Nephron (organoid): ENCODE measurements at regions not wholly inside any gene's neighbourhood (a gene's known extent, or its start where the extent isn't known, plus 50 kb on each side); places are given as distances from the start of the nearest gene placed in this dataset.
"Not testable (repeated sequence)": the region's sequence is repeated elsewhere in the genome, so short reads cannot be mapped to it uniquely, and the experiment has no call there.

Source experiments
- H3K27ac Mint-ChIP-seq, 3 experiments: 2 replicates each; pipeline ENCODE4 v1.8.0; 2020; ENCODE audit warnings: mixed read lengths in 3 of 3, mild to moderate bottlenecking in 2 of 3, moderate library complexity in 1 of 3
- H3K27me3 Mint-ChIP-seq: 2 replicates; pipeline ENCODE4 v1.8.0; 2021; ENCODE audit warnings: low read depth, mild to moderate bottlenecking, moderate library complexity, mixed read lengths
- H3K36me3 Mint-ChIP-seq: 2 replicates; pipeline ENCODE4 v1.8.0; 2020; ENCODE audit warnings: low read depth, mixed read lengths
- H3K4me1 Mint-ChIP-seq: 2 replicates; pipeline ENCODE4 v1.8.0; 2020; ENCODE audit warnings: mixed read lengths
- H3K4me3 Mint-ChIP-seq, 3 experiments: 2 replicates each; pipeline ENCODE4 v1.8.0; 2020; ENCODE audit warnings: mild to moderate bottlenecking in 3 of 3, mixed read lengths in 3 of 3, moderate library complexity in 2 of 3
- H3K9me3 Mint-ChIP-seq: 2 replicates; pipeline ENCODE4 v1.8.0; 2020; ENCODE audit warnings: mixed read lengths
- CTCF ChIP-seq, 3 experiments: fragments of 200-600 bp; sonication (generic); IDR thresholded peaks; one replicate each; pipeline ENCODE4 v1.5.0; 2021; ENCODE audit warnings: antibody characterized with exemption in 3 of 3; ENCODE audit not compliant: unreplicated experiment in 3 of 3

- H3K4me1 Mint-ChIP-seq: peaks cover 43% of the 10 kb centered on the region
- H3K36me3 Mint-ChIP-seq: peaks cover 6% of the 10 kb centered on the region
- no peak overlapping the region for H3K27ac Mint-ChIP-seq
- H3K4me3 Mint-ChIP-seq: no peak overlapping the region
- H3K9me3 Mint-ChIP-seq: peaks cover 23% of the 10 kb centered on the region
- H3K27me3 Mint-ChIP-seq: peaks cover 33% of the 10 kb centered on the region
- TF ChIP-seq CTCF (IDR thresholded peaks at IDR 0.05; ENCODE audit: unreplicated experiment in 3 of 3): no peak
Observed at GRCh38 chr15:69701198-69701597, 248.6 kb downstream of the RPLP1 start.

- TF ChIP-seq CTCF (IDR thresholded peaks at IDR 0.05; ENCODE audit: unreplicated experiment in 3 of 3): no peak
- peaks cover 38% of the 10 kb centered on the region for H3K9me3 Mint-ChIP-seq
- no peak overlapping the region for H3K4me3 Mint-ChIP-seq
- peak overlapping the region in 1 of 3 experiments; percentile 15 for H3K27ac Mint-ChIP-seq
- peaks cover 25% of the 10 kb centered on the region for H3K4me1 Mint-ChIP-seq
- H3K27me3 Mint-ChIP-seq: peaks cover 33% of the 10 kb centered on the region
- H3K36me3 Mint-ChIP-seq: peaks cover 19% of the 10 kb centered on the region
Observed at GRCh38 chr15:69703532-69704187, 251.0 kb downstream of the RPLP1 start.

- Mint-ChIP-seq H3K4me1 (peaks cover 25% of the 10 kb centered on the region), H3K27me3 (peaks cover 31% of the 10 kb centered on the region), H3K4me3 (no peak overlapping the region), H3K36me3 (peaks cover 19% of the 10 kb centered on the region), H3K9me3 (peaks cover 41% of the 10 kb centered on the region), H3K27ac (no peak overlapping the region)
- TF ChIP-seq CTCF (IDR thresholded peaks at IDR 0.05; ENCODE audit: unreplicated experiment in 3 of 3): no peak
Observed at GRCh38 chr15:69704229-69704628, 251.6 kb downstream of the RPLP1 start.

- no peak overlapping the region for H3K27ac Mint-ChIP-seq
- TF ChIP-seq CTCF (IDR thresholded peaks at IDR 0.05; ENCODE audit: unreplicated experiment in 3 of 3): no peak
- H3K9me3 Mint-ChIP-seq: peaks cover 45% of the 10 kb centered on the region
- peaks cover 31% of the 10 kb centered on the region for H3K27me3 Mint-ChIP-seq
- no peak overlapping the region for H3K4me3 Mint-ChIP-seq
- peaks cover 25% of the 10 kb centered on the region for H3K4me1 Mint-ChIP-seq
- peaks cover 19% of the 10 kb centered on the region for H3K36me3 Mint-ChIP-seq
Observed at GRCh38 chr15:69704700-69705099, 252.1 kb downstream of the RPLP1 start.

GRCh38 chr15:69706353-69707097 is 253.9 kb downstream of the RPLP1 start:
- Mint-ChIP-seq H3K9me3 (peaks cover 60% of the 10 kb centered on the region), H3K27me3 (peaks cover 42% of the 10 kb centered on the region), H3K36me3 (peaks cover 19% of the 10 kb centered on the region), H3K4me3 (no peak overlapping the region), H3K27ac (no peak overlapping the region), H3K4me1 (peaks cover 22% of the 10 kb centered on the region)
- TF ChIP-seq CTCF (IDR thresholded peaks at IDR 0.05; ENCODE audit: unreplicated experiment in 3 of 3): no peak

- Mint-ChIP-seq H3K4me1 (peaks cover 18% of the 10 kb centered on the region), H3K36me3 (peaks cover 19% of the 10 kb centered on the region), H3K27me3 (peaks cover 42% of the 10 kb centered on the region), H3K9me3 (peaks cover 60% of the 10 kb centered on the region)
- not testable (repeated sequence) for H3K27ac Mint-ChIP-seq, H3K4me3 Mint-ChIP-seq
Observed at GRCh38 chr15:69707241-69707640, 254.6 kb downstream of the RPLP1 start.

GRCh38 chr15:69708436-69709122 is 256.0 kb downstream of the RPLP1 start:
- peaks cover 48% of the 10 kb centered on the region for H3K27me3 Mint-ChIP-seq
- not testable (repeated sequence) for H3K4me3 Mint-ChIP-seq, H3K27ac Mint-ChIP-seq
- H3K9me3 Mint-ChIP-seq: peaks cover 55% of the 10 kb centered on the region
- H3K36me3 Mint-ChIP-seq: peaks cover 19% of the 10 kb centered on the region
- peaks cover 11% of the 10 kb centered on the region for H3K4me1 Mint-ChIP-seq
